ENCODE measurements at regions not wholly inside any gene's neighbourhood (a gene's known extent, or its start where the extent isn't known, plus 50 kb on each side); places are given as distances from the start of the nearest gene placed in this dataset.

DNA sequence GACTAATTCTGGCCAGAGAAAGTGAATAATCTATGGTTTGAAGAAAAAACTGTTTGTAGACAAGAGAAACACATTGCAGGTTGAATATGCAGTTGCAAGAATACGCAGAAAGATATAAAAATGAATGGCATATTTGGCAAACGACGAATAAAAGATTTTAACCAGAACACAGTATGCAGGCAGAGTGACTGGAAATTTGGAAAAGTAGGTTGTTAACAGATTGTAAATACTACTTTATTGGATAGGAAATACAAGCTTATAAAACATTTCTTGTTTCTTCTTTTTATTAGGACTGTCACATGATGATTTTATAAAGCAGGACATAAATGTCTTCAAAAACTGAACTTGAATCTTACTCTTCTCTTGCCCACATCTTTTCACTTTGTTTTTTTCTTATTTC is 573.3 kb upstream of the PBX1 start:
- no peak overlapping the region for H2AFZ ChIP-seq (ENCODE audit: control insufficient read depth, low read depth, low read length)
- ATAC-seq (no peak), FAIRE-seq (no peak), DNase-seq (ENCODE audit: low read depth, low spot score) (no peak)
- CTCF ChIA-PET: no interaction called here
- SMC1A ChIA-PET (ENCODE audit: uncharacterized antibody, unreplicated experiment): no interaction called here
- RAD21 ChIA-PET (ENCODE audit: unreplicated experiment): no interaction called here
- no peak overlapping the region for H3K27ac ChIP-seq (ENCODE audit: control insufficient read depth, insufficient read depth)
- intact Hi-C loops (cut with micrococcal nuclease; ENCODE audit: unreplicated experiment): no loop called here
- H3K36me3 ChIP-seq (ENCODE audit: control insufficient read depth in 2 of 2, insufficient read depth in 2 of 2, low read length in 1 of 2): no peaks in the 10 kb centered on the region
- H3K27me3 ChIP-seq (replicated peaks in 1 of 2; ENCODE audit: control insufficient read depth in 2 of 2, insufficient read depth in 2 of 2, low read length in 1 of 2): no peaks in the 10 kb centered on the region
- no TSS peak for BruUV-seq (replicated peaks)
- in situ Hi-C loops (cut with MboI): no loop called here
- no peak overlapping the region for H3K9ac ChIP-seq (ENCODE audit: control insufficient read depth, insufficient read depth, low read length)
- H3K4me2 ChIP-seq (ENCODE audit: control insufficient read depth, insufficient read depth): no peak overlapping the region
- POLR2A ChIA-PET: no interaction called here
- H3K79me2 ChIP-seq (ENCODE audit: control insufficient read depth, insufficient read depth, low read length): no peaks in the 10 kb centered on the region
- WGBS (ENCODE audit: insufficient coverage, insufficient replicate concordance, low lambda C conversion rate, missing lambda C conversion rate): 26% methylated on average over 3 of the region's 3 CpGs
- no peaks in the 10 kb centered on the region for H3K9me3 ChIP-seq (replicated peaks; ENCODE audit: control insufficient read depth, insufficient read depth, low read length)
- TF ChIP-seq SREBF1 (IDR thresholded peaks at IDR 0.05; ENCODE audit: low read length) (no peak), TAF1 (IDR thresholded peaks at IDR 0.05; ENCODE audit: borderline replicate concordance, low read depth, low read length) (no peak), POLR2A (IDR thresholded peaks at IDR 0.05; ENCODE audit: low read depth, low read length) (no peak), NR2C2 (IDR thresholded peaks at IDR 0.05; ENCODE audit: borderline replicate concordance, control insufficient read depth, insufficient read length, low read depth) (no peak), EP300 (IDR thresholded peaks at IDR 0.05; ENCODE audit: borderline replicate concordance in 1 of 2, control insufficient read depth in 1 of 2, low read depth in 2 of 2, low read length in 2 of 2) (no peak), MTA3 (IDR thresholded peaks at IDR 0.05; ENCODE audit: borderline replicate concordance, low read length) (no peak), LARP7 (IDR thresholded peaks at IDR 0.05) (no peak)
- TF ChIP-seq, protein P1, sequence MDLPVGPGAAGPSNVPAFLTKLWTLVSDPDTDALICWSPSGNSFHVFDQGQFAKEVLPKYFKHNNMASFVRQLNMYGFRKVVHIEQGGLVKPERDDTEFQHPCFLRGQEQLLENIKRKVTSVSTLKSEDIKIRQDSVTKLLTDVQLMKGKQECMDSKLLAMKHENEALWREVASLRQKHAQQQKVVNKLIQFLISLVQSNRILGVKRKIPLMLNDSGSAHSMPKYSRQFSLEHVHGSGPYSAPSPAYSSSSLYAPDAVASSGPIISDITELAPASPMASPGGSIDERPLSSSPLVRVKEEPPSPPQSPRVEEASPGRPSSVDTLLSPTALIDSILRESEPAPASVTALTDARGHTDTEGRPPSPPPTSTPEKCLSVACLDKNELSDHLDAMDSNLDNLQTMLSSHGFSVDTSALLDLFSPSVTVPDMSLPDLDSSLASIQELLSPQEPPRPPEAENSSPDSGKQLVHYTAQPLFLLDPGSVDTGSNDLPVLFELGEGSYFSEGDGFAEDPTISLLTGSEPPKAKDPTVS (IDR thresholded peaks at IDR 0.05; ENCODE audit: low read depth, low read length): no peak
- TF ChIP-seq, protein P2, sequence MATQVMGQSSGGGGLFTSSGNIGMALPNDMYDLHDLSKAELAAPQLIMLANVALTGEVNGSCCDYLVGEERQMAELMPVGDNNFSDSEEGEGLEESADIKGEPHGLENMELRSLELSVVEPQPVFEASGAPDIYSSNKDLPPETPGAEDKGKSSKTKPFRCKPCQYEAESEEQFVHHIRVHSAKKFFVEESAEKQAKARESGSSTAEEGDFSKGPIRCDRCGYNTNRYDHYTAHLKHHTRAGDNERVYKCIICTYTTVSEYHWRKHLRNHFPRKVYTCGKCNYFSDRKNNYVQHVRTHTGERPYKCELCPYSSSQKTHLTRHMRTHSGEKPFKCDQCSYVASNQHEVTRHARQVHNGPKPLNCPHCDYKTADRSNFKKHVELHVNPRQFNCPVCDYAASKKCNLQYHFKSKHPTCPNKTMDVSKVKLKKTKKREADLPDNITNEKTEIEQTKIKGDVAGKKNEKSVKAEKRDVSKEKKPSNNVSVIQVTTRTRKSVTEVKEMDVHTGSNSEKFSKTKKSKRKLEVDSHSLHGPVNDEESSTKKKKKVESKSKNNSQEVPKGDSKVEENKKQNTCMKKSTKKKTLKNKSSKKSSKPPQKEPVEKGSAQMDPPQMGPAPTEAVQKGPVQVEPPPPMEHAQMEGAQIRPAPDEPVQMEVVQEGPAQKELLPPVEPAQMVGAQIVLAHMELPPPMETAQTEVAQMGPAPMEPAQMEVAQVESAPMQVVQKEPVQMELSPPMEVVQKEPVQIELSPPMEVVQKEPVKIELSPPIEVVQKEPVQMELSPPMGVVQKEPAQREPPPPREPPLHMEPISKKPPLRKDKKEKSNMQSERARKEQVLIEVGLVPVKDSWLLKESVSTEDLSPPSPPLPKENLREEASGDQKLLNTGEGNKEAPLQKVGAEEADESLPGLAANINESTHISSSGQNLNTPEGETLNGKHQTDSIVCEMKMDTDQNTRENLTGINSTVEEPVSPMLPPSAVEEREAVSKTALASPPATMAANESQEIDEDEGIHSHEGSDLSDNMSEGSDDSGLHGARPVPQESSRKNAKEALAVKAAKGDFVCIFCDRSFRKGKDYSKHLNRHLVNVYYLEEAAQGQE (IDR thresholded peaks at IDR 0.05; ENCODE audit: low read depth, low read length): no peak
- TF ChIP-seq, protein P3, sequence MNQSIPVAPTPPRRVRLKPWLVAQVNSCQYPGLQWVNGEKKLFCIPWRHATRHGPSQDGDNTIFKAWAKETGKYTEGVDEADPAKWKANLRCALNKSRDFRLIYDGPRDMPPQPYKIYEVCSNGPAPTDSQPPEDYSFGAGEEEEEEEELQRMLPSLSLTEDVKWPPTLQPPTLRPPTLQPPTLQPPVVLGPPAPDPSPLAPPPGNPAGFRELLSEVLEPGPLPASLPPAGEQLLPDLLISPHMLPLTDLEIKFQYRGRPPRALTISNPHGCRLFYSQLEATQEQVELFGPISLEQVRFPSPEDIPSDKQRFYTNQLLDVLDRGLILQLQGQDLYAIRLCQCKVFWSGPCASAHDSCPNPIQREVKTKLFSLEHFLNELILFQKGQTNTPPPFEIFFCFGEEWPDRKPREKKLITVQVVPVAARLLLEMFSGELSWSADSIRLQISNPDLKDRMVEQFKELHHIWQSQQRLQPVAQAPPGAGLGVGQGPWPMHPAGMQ (IDR thresholded peaks at IDR 0.05; ENCODE audit: borderline replicate concordance): no peak
- TF ChIP-seq, protein P4, sequence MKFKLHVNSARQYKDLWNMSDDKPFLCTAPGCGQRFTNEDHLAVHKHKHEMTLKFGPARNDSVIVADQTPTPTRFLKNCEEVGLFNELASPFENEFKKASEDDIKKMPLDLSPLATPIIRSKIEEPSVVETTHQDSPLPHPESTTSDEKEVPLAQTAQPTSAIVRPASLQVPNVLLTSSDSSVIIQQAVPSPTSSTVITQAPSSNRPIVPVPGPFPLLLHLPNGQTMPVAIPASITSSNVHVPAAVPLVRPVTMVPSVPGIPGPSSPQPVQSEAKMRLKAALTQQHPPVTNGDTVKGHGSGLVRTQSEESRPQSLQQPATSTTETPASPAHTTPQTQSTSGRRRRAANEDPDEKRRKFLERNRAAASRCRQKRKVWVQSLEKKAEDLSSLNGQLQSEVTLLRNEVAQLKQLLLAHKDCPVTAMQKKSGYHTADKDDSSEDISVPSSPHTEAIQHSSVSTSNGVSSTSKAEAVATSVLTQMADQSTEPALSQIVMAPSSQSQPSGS (IDR thresholded peaks at IDR 0.05; ENCODE audit: low read length): no peak
- H3K4me3 ChIP-seq: no peak overlapping the region
- H3K4me1 ChIP-seq (ENCODE audit: control insufficient read depth, insufficient read depth, low read length): no peaks in the 10 kb centered on the region
- H4K20me1 ChIP-seq (ENCODE audit: control insufficient read depth, insufficient read depth): no peaks in the 10 kb centered on the region
